GM21526 (cell line): ENCODE measurements at regions not wholly inside any gene's neighbourhood (a gene's known extent, or its start where the extent isn't known, plus 50 kb on each side); places are given as distances from the start of the nearest gene placed in this dataset.

Experiments
- ATAC-seq: cut with Tn5 transposase; IDR thresholded peaks from one replicate; pipeline ENCODE4 v1.9.1; 2021; ENCODE audit warnings: moderate library complexity; ENCODE audit not compliant: unreplicated experiment, low FRiP score

GRCh38 chr9:28770226-28770625 is 1196.9 kb upstream of the C9orf72 start:
- ATAC-seq: no peak

- ATAC-seq: no peak
Measured at GRCh38 chr9:28770827-28771226, 1197.5 kb upstream of the C9orf72 start.

DNA sequence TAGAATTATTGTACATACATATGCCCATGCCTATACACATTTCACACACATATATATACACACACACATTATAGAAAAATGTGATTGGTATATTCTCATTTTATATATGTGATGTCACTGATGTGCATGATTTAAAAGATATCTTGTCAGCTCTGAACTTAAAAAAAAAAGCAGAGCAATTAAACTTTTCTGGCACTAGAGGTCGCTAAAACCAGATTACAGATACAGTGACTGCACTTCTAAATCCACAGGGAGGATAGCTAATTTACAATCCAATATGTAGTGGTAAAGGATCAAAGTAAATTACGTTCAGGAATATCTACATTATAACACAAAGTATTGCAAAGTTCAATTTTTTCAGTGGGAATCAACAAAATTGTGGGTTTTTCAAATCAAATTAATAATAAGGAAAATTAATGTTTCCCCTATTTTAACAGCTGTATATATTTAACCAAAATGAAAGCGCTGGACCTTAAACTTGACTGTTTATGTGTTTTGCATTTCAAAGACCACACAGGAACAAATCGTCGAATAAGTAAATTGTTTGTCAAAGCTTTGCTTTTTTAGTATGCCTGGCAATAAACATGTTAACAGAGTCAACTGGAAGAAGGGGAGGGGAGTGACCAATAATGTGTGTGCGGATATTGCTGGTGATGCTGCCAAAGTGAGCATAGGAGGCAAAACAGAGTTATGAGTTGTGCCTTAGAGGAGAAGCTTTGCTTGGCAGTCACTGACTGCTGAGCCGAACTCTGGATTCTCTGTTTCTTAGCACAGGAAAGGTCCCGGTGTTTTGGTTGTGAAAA is 1201.4 kb upstream of the C9orf72 start:
- no peak for ATAC-seq

GRCh38 chr9:28779243-28779642 is 1206.0 kb upstream of the C9orf72 start:
- no peak for ATAC-seq

DNA sequence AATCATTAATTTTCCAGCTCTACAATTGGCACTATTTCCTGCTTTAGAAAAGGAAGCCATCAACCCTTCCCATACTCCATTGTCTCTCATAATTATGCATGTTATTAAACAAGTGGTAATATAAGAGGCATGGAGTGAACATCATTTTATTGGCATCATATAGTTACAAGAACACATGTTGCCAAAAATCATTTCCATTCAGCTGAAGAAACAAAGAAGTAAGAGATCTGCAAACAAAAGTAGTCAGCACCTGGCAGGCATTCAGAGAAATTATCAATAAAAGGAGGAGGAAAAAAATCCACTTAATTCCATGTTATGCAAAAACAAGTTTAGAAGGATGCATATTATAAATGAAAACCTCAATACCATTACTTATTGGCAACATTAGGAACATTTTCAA is 1208.2 kb upstream of the C9orf72 start:
- no peak for ATAC-seq

GRCh38 chr9:28782630-28783029 is 1209.3 kb upstream of the C9orf72 start:
- no peak for ATAC-seq

GRCh38 chr9:28792716-28793115 is 1219.4 kb upstream of the C9orf72 start:
- ATAC-seq: no peak

DNA sequence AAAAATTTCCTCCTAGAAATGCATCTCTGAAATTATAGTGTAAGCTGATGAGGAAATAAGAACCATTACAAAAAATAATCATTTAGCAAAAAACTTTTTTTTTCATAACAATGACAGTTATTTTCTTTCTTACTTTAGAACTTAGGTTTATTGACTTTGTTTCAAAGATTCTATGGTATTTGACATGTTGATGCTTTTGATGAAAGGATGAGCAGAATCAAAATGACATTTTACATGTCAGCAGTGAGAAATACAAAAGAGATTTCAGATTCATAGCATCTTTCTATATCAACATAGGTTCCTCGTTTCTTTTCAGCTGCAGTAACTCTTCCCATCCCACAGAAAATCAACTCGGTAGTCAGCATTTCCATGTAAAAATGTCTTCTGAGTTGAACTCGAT is 1226.6 kb upstream of the C9orf72 start:
- ATAC-seq: no peak

DNA sequence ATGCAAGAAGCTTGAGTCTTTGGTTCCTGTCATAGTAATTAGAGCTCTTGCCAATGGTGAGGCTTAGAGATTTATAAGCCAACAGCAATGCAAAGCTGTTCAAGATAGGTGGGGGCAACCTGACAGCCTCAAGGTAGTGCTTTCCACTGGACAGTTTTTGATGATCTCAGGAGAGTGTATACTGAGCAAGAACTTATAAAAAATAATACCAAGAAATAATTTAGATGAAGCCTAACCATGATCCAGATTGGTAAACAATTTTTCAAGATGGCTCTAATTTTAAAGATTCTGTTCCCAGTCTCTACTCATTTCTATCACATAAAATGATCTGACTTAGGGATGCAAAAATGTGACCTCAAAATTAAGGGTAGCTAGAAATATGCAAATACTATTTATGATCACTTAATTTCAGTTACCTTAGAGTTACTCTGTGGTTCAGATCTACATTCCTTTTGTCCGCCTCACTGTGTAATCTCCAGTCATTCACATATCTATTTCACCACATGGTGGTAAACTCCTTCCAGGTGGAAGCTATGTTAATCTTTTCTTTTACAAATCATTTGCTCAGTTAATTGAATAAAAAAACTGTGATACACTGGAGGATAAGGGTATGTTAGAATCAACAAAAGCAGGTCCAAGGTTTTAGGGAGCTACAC is 1228.0 kb upstream of the C9orf72 start:
- no peak for ATAC-seq

DNA sequence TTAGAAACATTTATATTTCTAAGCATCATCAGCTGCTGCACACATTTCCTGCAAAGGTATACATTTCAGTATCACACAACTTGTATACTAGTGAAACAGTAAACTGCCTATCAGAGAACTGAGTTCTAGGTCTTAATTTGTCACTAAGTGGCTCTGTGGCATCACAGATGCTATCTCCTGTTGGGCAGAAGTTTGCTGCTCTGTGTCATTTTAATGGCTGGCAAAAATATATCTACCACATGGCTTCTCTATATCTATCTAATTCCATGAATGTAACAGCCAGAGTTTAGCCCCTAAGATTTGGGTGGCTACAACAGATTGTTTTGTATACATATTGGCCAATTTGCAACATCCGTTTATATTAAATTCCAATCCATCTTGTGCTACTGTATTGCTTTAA is 1231.9 kb upstream of the C9orf72 start:
- no peak for ATAC-seq

GRCh38 chr9:28808042-28808441 is 1234.8 kb upstream of the C9orf72 start:
- no peak for ATAC-seq

DNA sequence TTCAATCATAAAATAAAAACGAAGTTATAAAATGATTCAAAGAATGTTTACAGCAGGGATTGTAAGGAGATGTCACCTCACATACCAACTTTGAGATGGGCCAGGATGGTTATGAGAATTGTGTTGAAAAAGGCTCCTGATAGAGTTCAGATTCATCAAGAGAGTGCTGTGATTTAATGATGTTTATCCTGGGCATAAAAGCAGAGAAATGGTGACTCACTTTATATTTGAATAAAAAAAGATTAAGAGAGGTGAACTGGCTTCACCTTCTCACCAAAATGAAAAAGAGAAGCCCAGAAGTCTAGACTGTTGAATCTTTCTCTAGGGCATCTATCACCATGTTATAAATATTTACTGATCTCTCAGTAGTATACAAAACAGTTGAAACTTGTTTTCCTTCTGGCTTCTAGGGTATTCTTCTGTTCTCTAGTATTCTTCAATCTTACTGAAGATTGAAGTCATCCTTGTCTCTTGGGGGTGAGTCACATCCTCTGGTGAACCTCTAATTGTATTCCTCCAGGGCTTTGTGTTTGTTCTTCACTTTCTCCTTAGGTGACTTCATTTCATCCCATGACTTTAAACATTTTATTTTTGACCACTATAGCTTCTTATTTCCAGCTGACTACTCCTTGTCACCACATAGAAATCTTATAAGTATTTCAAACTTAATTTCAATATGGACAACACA is 1237.3 kb upstream of the C9orf72 start:
- ATAC-seq: no peak

DNA sequence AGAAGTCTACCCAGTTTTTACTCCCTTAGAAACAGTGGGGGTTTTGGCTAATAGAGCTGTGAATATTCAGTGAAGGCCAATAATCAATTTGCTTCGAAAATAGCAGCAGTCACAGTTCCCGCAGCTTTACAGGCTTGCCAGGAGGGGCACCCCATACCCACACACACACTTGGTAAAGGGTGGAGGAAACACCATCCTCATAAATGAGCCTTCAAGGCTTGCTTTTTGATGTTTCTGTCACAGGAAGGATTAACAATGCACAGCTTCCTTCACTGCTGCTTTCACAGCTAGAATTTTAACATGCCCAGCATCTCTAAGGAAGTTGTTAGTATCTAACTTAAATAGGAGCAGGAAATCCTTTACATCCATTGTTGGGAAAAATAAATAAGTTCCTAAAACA is 1247.5 kb upstream of the C9orf72 start:
- ATAC-seq: no peak

- no peak for ATAC-seq
Measured at GRCh38 chr9:28821240-28821639, 1248.0 kb upstream of the C9orf72 start.

GRCh38 chr9:28824432-28824963 is 1251.2 kb upstream of the C9orf72 start:
- ATAC-seq: no peak

GRCh38 chr9:28832168-28832770 is 1259.0 kb upstream of the C9orf72 start:
- ATAC-seq: no peak

- ATAC-seq: no peak
Measured at GRCh38 chr9:28834156-28834555, 1260.9 kb upstream of the C9orf72 start.

- ATAC-seq: no peak
Measured at GRCh38 chr9:28839778-28840430, 1266.6 kb upstream of the C9orf72 start.

DNA sequence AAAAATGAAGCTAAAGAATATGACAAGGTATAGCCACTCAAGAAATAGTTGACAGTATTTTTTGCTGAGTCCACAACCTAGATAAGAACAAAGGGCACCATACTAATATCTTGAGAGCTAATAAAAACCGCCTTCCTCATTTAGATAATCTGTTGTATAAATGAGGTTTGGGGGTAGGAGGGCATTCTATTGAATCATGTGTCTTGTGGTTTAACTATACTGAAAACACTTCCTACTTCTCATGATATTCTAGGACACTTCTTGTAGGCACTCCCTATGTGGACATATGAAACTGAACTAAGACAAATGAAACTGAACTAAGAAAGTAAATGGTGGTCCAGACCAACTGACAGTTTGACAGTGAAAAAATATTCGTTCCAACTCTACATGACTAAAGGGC is 1268.5 kb upstream of the C9orf72 start:
- ATAC-seq: no peak

DNA sequence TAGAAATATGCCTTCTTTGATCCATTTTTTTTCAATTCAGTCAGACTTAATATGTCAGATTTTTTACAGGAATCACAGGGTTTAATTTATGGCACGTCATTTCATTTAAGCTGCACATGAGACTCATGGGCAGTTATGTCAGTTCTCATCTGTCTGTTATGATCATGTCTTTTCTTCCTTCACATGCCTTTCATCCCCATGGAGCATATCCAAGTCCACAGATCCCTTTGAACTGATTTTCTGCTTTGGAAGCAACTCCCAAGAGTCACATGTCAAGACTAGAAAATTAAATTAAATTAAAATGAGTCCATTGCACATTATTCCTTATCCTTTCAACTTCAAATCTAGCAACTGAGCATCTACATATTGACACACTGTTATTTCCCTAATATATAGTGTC is 1274.0 kb upstream of the C9orf72 start:
- no peak for ATAC-seq
